HepG2 (cell line): ENCODE measurements at regions not wholly inside any gene's neighbourhood (a gene's known extent, or its start where the extent isn't known, plus 50 kb on each side); places are given as distances from the start of the nearest gene placed in this dataset.

Experiments used
- FOXA1 ChIP-seq, 2 experiments: fragments of 450-650 bp in 1 of 2; sonication (generic) in 1 of 2; formaldehyde crosslinking in 1 of 2; IDR thresholded peaks; 2 replicates each; pipeline versions ENCODE4 v1.4.0 to v1.6.1; 2016 to 2020; ENCODE audit warnings: missing genetic modification reagents in 1 of 2
- HDAC2 ChIP-seq: sonication (generic); formaldehyde crosslinking; IDR thresholded peaks from 2 replicates; pipeline ENCODE4 v1.4.0; 2020; ENCODE audit warnings: missing genetic modification reagents
- ISL2 ChIP-seq: sonication (generic); formaldehyde crosslinking; IDR thresholded peaks from 2 replicates; pipeline ENCODE4 v1.5.0; 2020; ENCODE audit warnings: missing genetic modification reagents
- KLF12 ChIP-seq: sonication (generic); formaldehyde crosslinking; IDR thresholded peaks from 2 replicates; pipeline ENCODE4 v1.4.0; 2020; ENCODE audit warnings: missing genetic modification reagents, borderline replicate concordance
- SMARCE1 ChIP-seq: fragments of 450-650 bp; IDR thresholded peaks from 2 replicates; pipeline ENCODE4 v1.6.1; 2017; ENCODE audit warnings: borderline replicate concordance
- SNAPC5 ChIP-seq: sonication (generic); formaldehyde crosslinking; IDR thresholded peaks from 2 replicates; pipeline ENCODE4 v1.8.1; 2023; ENCODE audit warnings: mild to moderate bottlenecking, missing genetic modification reagents, borderline replicate concordance
- SP2 ChIP-seq: sonication (generic); formaldehyde crosslinking; IDR thresholded peaks from 2 replicates; pipeline ENCODE4 v1.5.1; 2020; ENCODE audit warnings: mild to moderate bottlenecking, missing genetic modification reagents
- ZBTB10 ChIP-seq: sonication (generic); formaldehyde crosslinking; IDR thresholded peaks from 2 replicates; pipeline ENCODE4 v1.4.0; 2020; ENCODE audit warnings: missing genetic modification reagents, borderline replicate concordance
- ZNF12 ChIP-seq: sonication (generic); formaldehyde crosslinking; IDR thresholded peaks from 2 replicates; pipeline ENCODE4 v1.5.0; 2020; ENCODE audit warnings: missing genetic modification reagents
- ZNF362 ChIP-seq: sonication (generic); formaldehyde crosslinking; IDR thresholded peaks from 2 replicates; pipeline ENCODE4 v1.4.0; 2020; ENCODE audit warnings: missing genetic modification reagents, mild to moderate bottlenecking, borderline replicate concordance
- ZNF691 ChIP-seq: sonication (generic); formaldehyde crosslinking; IDR thresholded peaks from 2 replicates; pipeline ENCODE4 v1.4.0; 2020; ENCODE audit warnings: missing genetic modification reagents, low read depth, mild to moderate bottlenecking, borderline replicate concordance

GRCh38 chr2:216565956-216566355 lies 67.3 kb upstream of the IGFBP2 start (continued):
- TF ChIP-seq ZBTB10 (CRISPR knock-in tag) (no peak), SNAPC5 (no peak), SP2 (no peak), ZNF362 (no peak), ISL2 (CRISPR knock-in tag) (no peak; the same call in 1 of the 2 replicates), ZNF12 (peak; percentile 29; the same call in 1 of the 2 replicates), FOXA1 (IDR thresholded peaks at IDR 0.05) (no peak), FOXA1 (CRISPR knock-in tag; IDR thresholded peaks at IDR 0.05) (peak; percentile 65), ZNF691 (CRISPR knock-in tag) (no peak), KLF12 (CRISPR knock-in tag) (no peak), SMARCE1 (no peak), HDAC2 (CRISPR knock-in tag) (peak; percentile 46; the same call in 1 of the 2 replicates)
